Loucy (cell line): ENCODE measurements at regions not wholly inside any gene's neighbourhood (a gene's known extent, or its start where the extent isn't known, plus 50 kb on each side); places are given as distances from the start of the nearest gene placed in this dataset.

Experiments used
- CTCF ChIP-seq: fragments of 200-600 bp; sonication (generic); conservative IDR thresholded peaks from 2 replicates; pipeline ENCODE4 v1.5.1; 2014; ENCODE audit warnings: mild to moderate bottlenecking, antibody characterized with exemption, low read length
- EZH2phosphoT487 ChIP-seq: fragments of 200-600 bp; IDR thresholded peaks from 2 replicates; pipeline ENCODE4 v1.6.1; 2018; ENCODE audit warnings: antibody characterized with exemption, mild to moderate bottlenecking, moderate library complexity, borderline replicate concordance

GRCh38 chr2:152825834-152826233, 107.4 kb downstream of the ARL6IP6 start:
- no peak for TF ChIP-seq CTCF
- TF ChIP-seq EZH2phosphoT487, result no peak
